ENCODE measurements at regions not wholly inside any gene's neighbourhood (a gene's known extent, or its start where the extent isn't known, plus 50 kb on each side); places are given as distances from the start of the nearest gene placed in this dataset.

- no peak for TF ChIP-seq CTCF (IDR thresholded peaks at IDR 0.05; ENCODE audit: borderline replicate concordance, control extremely low read depth, extremely low read depth, insufficient read depth, missing control alignments)
- DNase-seq (ENCODE audit: low spot score) = no peak
- in situ Hi-C loops (cut with MboI; ENCODE audit: low sequenced_read_pairs, unreplicated experiment) = no loop called here
Observed at GRCh38 chr14:82365471-82365870, 831.8 kb upstream of the SEL1L start.

GRCh38 chr14:82366803-82367202 lies 833.1 kb upstream of the SEL1L start:
- DNase-seq (ENCODE audit: low spot score) = no peak
- TF ChIP-seq CTCF (IDR thresholded peaks at IDR 0.05; ENCODE audit: borderline replicate concordance, control extremely low read depth, extremely low read depth, insufficient read depth, missing control alignments) = no peak
- in situ Hi-C loops (cut with MboI; ENCODE audit: low sequenced_read_pairs, unreplicated experiment) = no loop called here

- no peak for TF ChIP-seq CTCF (IDR thresholded peaks at IDR 0.05; ENCODE audit: borderline replicate concordance, control extremely low read depth, extremely low read depth, insufficient read depth, missing control alignments)
- no peak for DNase-seq (ENCODE audit: low spot score)
- in situ Hi-C loops (cut with MboI; ENCODE audit: low sequenced_read_pairs, unreplicated experiment) = no loop called here
Observed at GRCh38 chr14:82379291-82379690, 845.6 kb upstream of the SEL1L start.

- TF ChIP-seq CTCF (IDR thresholded peaks at IDR 0.05; ENCODE audit: borderline replicate concordance, control extremely low read depth, extremely low read depth, insufficient read depth, missing control alignments) = no peak
- in situ Hi-C loops (cut with MboI; ENCODE audit: low sequenced_read_pairs, unreplicated experiment) = no loop called here
- DNase-seq (ENCODE audit: low spot score) = no peak
Observed at GRCh38 chr14:82385048-82385447, 851.4 kb upstream of the SEL1L start.

GRCh38 chr14:82387699-82388098 lies 854.0 kb upstream of the SEL1L start:
- DNase-seq (ENCODE audit: low spot score) = no peak
- no peak for TF ChIP-seq CTCF (IDR thresholded peaks at IDR 0.05; ENCODE audit: borderline replicate concordance, control extremely low read depth, extremely low read depth, insufficient read depth, missing control alignments)
- in situ Hi-C loops (cut with MboI; ENCODE audit: low sequenced_read_pairs, unreplicated experiment) = no loop called here

GRCh38 chr14:82388488-82388887 lies 854.8 kb upstream of the SEL1L start:
- no peak for TF ChIP-seq CTCF (IDR thresholded peaks at IDR 0.05; ENCODE audit: borderline replicate concordance, control extremely low read depth, extremely low read depth, insufficient read depth, missing control alignments)
- in situ Hi-C loops (cut with MboI; ENCODE audit: low sequenced_read_pairs, unreplicated experiment) = no loop called here
- no peak for DNase-seq (ENCODE audit: low spot score)

GRCh38 chr14:82390586-82390985 lies 856.9 kb upstream of the SEL1L start:
- no peak for TF ChIP-seq CTCF (IDR thresholded peaks at IDR 0.05; ENCODE audit: borderline replicate concordance, control extremely low read depth, extremely low read depth, insufficient read depth, missing control alignments)
- in situ Hi-C loops (cut with MboI; ENCODE audit: low sequenced_read_pairs, unreplicated experiment) = no loop called here

More at GRCh38 chr14:82390586-82390985, 856.9 kb upstream of the SEL1L start:
- no peak for DNase-seq (ENCODE audit: low spot score)

Data from GM13976 (cell line).